Heart left ventricle (tissue), 16 donors: ENCODE measurements at regions not wholly inside any gene's neighbourhood (a gene's known extent, or its start where the extent isn't known, plus 50 kb on each side); places are given as distances from the start of the nearest gene placed in this dataset.

Source experiments
- ATAC-seq, 4 donors: fragments of 200-7000 bp; cut with Tn5 transposase; one replicate each; pipeline ENCODE4 v1.9.1; 2020 to 2022; ENCODE audit warnings: moderate library complexity in 4 of 4, mild to moderate bottlenecking in 3 of 4, moderate number of reproducible peaks in 1 of 4
- DNase-seq, 5 donors: peaks; one replicate each; pipeline ENCODE4 v3.0.0-alpha.2; 2020
- H3K27ac ChIP-seq, 12 donors: fragments of 200-600 bp; sonication (generic) in 4 of 12; one replicate each; pipeline versions ENCODE4 v1.5.0 to v1.8.0; 2016 to 2022; ENCODE audit warnings: mild to moderate bottlenecking in 2 of 12
- H3K27me3 ChIP-seq, 9 donors: fragments of 200-600 bp; sonication (generic) in 2 of 9; one replicate each; pipeline versions ENCODE4 v1.5.1 to v1.8.0; 2016 to 2022; ENCODE audit warnings: mild to moderate bottlenecking in 3 of 9
- H3K36me3 ChIP-seq, 9 donors: fragments of 200-600 bp; sonication (generic) in 2 of 9; one replicate each; pipeline versions ENCODE4 v1.5.0 to v1.8.0; 2018 to 2022; ENCODE audit warnings: mild to moderate bottlenecking in 2 of 9
- H3K4me1 ChIP-seq, 12 donors: fragments of 200-600 bp; sonication (generic) in 4 of 12; one replicate each; pipeline versions ENCODE4 v1.5.0 to v1.8.0; 2016 to 2022; ENCODE audit warnings: mild to moderate bottlenecking in 3 of 12
- H3K4me3 ChIP-seq, 12 donors: fragments of 200-600 bp; sonication (generic) in 4 of 12; one replicate each; pipeline versions ENCODE4 v1.5.0 to v1.8.0; 2017 to 2022; ENCODE audit warnings: mild to moderate bottlenecking in 9 of 12, moderate library complexity in 4 of 12
- H3K9me3 ChIP-seq, 12 donors: fragments of 200-600 bp; sonication (generic) in 4 of 12; one replicate each; pipeline versions ENCODE4 v1.5.0 to v1.8.0; 2016 to 2022; ENCODE audit warnings: mild to moderate bottlenecking in 1 of 12
- POLR2A ChIP-seq, 2 donors: fragments of 450-650 bp; IDR thresholded peaks; one replicate each; pipeline ENCODE4 v1.6.1; 2017; ENCODE audit warnings: antibody characterized with exemption in 2 of 2, mild to moderate bottlenecking in 2 of 2, moderate library complexity in 2 of 2
- WGBS, 4 donors: extraction: QIAGEN DNeasy Blood & Tissue Kit in 2 of 4; methylation state at CpG; one replicate each; pipeline versions ENCODE4 v1.1.5 to v1.1.7; 2013 to 2018; 5-methylcytosine and 5-hydroxymethylcytosine counted together
- intact Hi-C, 10 donors: fragments of 100-400 bp; cut with DNase I; formaldehyde crosslinking; loops; one replicate each; pipeline versions ENCODE4 v1.11.1 to v1.14.2; 2022
- TF ChIP-seq, protein P1 (sequence below), 12 donors: fragments of 200-600 bp; sonication (generic) in 4 of 12; IDR thresholded peaks; one replicate each; pipeline versions ENCODE4 v1.5.0 to v1.8.0; 2018 to 2022; ENCODE audit warnings: antibody characterized with exemption in 12 of 12, mild to moderate bottlenecking in 5 of 12
- donor health status: ischemic (EF 13 %, LVEDD 7.1; RV severe dilation, severe dysfunction).
- donor health status: healthy with polysubstance abuse.
- donor health status: DM: no; HTN: yes; CAD: no.
- donor health status: DM: no; HTN: no; CAD: no.
- donor health status: ischemic (EF 25% LVEDD 6.9; RV normal size, moderate dysfunction).
- donor health status: ischemic (EF 25% LVEDD 5.7; RV mildly dilated, moderate dysfunction).
- donor health status: healthy.
- donor health status: DM: yes; HTN: yes; CAD: no.
- donor health status: ischemic (EF 35%, LVEDD 5.7; RV mildly dilated, moderate dysfunction).
- donor health status: nonischemic (EF 11% LVEDD 7.7; RV severe dilation, severe dysfunction).
- donor health status: DM: yes; HTN: yes; CAD: no.
- donor health status: PGD.
- donor health status: ischemic (EF 29% LVEDD 5.4; RV normal size, mild dysfunction).
- donor health status: nonischemic (EF 23%, LVEDD 6.1; RV moderate dilation, normal function).

DNA sequence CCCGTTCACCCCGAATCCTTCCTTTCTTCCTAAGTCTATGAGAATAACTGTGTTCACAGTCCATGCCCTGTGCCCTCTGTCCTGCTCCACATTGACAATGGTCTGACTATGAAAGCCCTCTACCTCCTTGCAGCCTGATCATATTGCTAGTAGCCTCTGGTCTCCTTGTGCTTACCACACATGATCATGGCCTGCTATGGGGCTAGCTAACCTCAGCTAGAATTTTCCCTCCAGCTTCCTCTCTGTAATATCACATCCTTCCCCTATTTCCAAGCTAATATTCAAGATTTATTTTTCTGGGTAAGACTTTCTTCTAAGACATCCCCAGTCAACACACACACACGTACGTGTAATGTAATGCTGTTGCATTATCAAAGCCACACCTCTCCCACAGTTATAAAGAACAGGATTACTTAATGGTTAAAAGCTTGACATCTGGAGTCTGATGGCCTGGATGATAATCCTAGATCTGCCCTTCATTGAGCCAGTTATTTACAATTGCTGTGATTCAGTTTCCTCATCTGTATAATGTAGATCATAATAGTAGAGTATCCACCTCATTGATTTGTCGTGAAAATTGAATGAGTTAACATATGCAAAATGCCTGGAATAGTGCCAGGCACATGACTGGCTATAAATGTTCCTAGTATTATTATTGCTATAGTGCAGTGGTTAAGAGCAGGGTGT is 214.4 kb upstream of the BLID start:
- no peaks in the 10 kb centered on the region for H3K27me3 ChIP-seq
- H3K27ac ChIP-seq = no peak overlapping the region
- intact Hi-C loops = no loop called here
- DNase-seq (no peak), ATAC-seq (peak in 2 of 4 donors; percentile 38 to 50)
- H3K4me1 ChIP-seq = peaks cover 0 to 13% (median 0%) of the 10 kb centered on the region in 12 donors
- H3K4me3 ChIP-seq = no peak overlapping the region
- WGBS, 4 donors = 85 to 94% (median 88%) methylated on average over 5 of the region's 5 CpGs
- no peaks in the 10 kb centered on the region for H3K9me3 ChIP-seq
- TF ChIP-seq, protein P1, sequence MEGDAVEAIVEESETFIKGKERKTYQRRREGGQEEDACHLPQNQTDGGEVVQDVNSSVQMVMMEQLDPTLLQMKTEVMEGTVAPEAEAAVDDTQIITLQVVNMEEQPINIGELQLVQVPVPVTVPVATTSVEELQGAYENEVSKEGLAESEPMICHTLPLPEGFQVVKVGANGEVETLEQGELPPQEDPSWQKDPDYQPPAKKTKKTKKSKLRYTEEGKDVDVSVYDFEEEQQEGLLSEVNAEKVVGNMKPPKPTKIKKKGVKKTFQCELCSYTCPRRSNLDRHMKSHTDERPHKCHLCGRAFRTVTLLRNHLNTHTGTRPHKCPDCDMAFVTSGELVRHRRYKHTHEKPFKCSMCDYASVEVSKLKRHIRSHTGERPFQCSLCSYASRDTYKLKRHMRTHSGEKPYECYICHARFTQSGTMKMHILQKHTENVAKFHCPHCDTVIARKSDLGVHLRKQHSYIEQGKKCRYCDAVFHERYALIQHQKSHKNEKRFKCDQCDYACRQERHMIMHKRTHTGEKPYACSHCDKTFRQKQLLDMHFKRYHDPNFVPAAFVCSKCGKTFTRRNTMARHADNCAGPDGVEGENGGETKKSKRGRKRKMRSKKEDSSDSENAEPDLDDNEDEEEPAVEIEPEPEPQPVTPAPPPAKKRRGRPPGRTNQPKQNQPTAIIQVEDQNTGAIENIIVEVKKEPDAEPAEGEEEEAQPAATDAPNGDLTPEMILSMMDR (IDR thresholded peaks at IDR 0.05) = no peak
- no peak for TF ChIP-seq POLR2A (IDR thresholded peaks at IDR 0.05)
- no peaks in the 10 kb centered on the region for H3K36me3 ChIP-seq

DNA sequence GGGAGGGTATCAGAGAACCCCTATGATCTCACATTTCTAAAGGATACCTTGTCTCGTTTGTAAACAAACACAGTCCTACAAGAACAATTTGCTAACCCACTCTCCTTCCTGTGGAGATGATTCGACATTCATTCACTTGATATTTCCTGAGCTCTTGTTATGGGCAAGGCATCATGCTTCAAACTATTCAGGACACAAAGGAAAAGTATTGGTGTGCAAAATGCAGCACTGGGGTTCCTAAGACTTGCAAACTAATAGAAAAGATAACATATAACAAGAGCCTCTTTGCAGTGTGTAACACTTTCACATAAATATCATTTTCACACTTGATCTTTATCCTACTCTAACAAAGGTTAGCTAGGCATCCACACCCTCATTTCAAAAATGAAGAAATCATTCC is 211.5 kb upstream of the BLID start:
- Histone ChIP-seq H3K4me1 (peaks cover 0 to 17% (median 0%) of the 10 kb centered on the region in 12 donors), H3K9me3 (no peaks in the 10 kb centered on the region), H3K36me3 (no peaks in the 10 kb centered on the region), H3K4me3 (no peak overlapping the region), H3K27ac (no peak overlapping the region), H3K27me3 (no peaks in the 10 kb centered on the region)
- intact Hi-C loops = loop anchor here in 1 of 10 donors (2.0 kb wide), 1 partner anchor 51 kb away; no protein-coding TSS in a partner anchor
- 50 to 76% (median 58%) methylated on average over 2 of the region's 2 CpGs for WGBS, 4 donors
- ATAC-seq = no peak
- TF ChIP-seq POLR2A (IDR thresholded peaks at IDR 0.05) = no peak
- TF ChIP-seq, protein P1 (IDR thresholded peaks at IDR 0.05) = no peak
- no peak for DNase-seq

DNA sequence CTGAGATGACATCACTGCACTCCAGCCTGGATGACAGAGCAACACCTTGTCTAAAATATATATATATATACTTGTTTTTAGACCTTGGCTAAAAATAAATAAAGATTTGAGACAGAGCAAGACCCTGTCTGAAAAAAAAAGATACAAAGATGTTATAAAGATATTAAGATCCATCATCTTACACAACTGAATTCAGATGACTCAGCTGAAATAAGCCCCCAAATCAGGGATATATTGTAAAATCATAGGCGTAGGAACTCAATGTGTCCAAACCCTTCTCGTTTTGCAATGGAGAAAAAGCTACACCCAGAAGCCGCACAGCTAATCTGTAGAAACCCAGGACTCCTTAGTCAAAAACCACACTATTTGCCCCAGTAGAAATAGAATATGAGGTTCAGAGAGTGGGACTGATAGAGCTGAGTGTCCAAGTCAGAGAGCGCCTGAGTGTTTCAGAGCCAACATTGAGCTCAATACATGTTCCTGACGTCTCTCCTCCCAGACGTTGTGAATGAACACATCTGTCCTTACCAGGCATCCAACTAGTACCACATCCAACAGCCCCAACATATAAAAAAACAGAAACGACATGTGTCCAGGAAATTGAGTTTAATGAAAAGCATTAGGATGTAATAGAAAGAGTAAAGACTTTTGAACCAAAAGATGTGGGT is 207.9 kb upstream of the BLID start:
- TF ChIP-seq, protein P1 (IDR thresholded peaks at IDR 0.05) = no peak
- no peak for TF ChIP-seq POLR2A (IDR thresholded peaks at IDR 0.05)
- Histone ChIP-seq H3K36me3 (no peaks in the 10 kb centered on the region), H3K27ac (no peak overlapping the region), H3K4me1 (peaks cover 0 to 31% (median under 1%) of the 10 kb centered on the region in 12 donors), H3K9me3 (no peaks in the 10 kb centered on the region), H3K4me3 (no peak overlapping the region), H3K27me3 (no peaks in the 10 kb centered on the region)
- intact Hi-C loops = no loop called here
- ATAC-seq = peak in 1 of 4 donors; percentile 55
- DNase-seq = no peak
- 66 to 78% (median 72%) methylated on average over 7 of the region's 7 CpGs for WGBS, 4 donors

DNA sequence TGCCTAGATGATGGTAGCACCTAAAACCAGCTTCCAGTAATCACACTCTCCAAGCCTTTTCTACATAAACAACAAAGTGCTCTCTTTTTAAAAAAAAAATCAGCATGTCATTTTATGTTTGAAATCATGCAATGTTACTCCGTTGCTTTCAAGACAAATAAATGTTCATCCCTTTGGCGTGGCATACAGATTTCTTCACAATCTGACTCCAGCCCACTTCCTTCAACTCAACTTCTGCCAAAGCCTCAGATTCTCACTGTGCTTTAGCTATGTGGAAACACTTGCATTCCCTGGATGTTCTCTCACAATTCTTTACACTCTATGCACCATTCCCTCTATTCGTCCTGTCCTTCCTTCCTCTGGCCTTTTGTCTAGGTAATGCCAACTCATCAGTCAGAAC is 206.3 kb upstream of the BLID start:
- peak overlapping the region in 3 of 12 donors; percentile 3 to 34 (median 9) for H3K4me3 ChIP-seq
- intact Hi-C loops = no loop called here
- TF ChIP-seq, protein P1 (IDR thresholded peaks at IDR 0.05) = no peak
- no peak for TF ChIP-seq POLR2A (IDR thresholded peaks at IDR 0.05)

More for the DNA sequence above, 206.3 kb upstream of the BLID start:
- DNase-seq (no peak), ATAC-seq (peak in 2 of 4 donors; percentile 33 to 77)
- whole genome bisulfite sequencing, 4 donors = 51 to 65% (median 59%) methylated on average over 3 of the region's 3 CpGs
- Histone ChIP-seq H3K9me3 (no peaks in the 10 kb centered on the region), H3K27ac (no peak overlapping the region), H3K27me3 (no peaks in the 10 kb centered on the region), H3K4me1 (peaks cover 0 to 44% (median 4%) of the 10 kb centered on the region in 12 donors), H3K36me3 (no peaks in the 10 kb centered on the region)
